Activated CD8-positive, alpha-beta T cell treated with anti-CD3 and anti-CD28 coated beads, Interleukin-2, amount 10 ng/mL, durations not matched to agents 7 days and 5 days (primary cell): ENCODE measurements at regions not wholly inside any gene's neighbourhood (a gene's known extent, or its start where the extent isn't known, plus 50 kb on each side); places are given as distances from the start of the nearest gene placed in this dataset.

Source experiments
- ATAC-seq: fragments of 150-1000 bp; cut with Tn5 transposase; one replicate; pipeline ENCODE4 v1.10.0; 2021; ENCODE audit warnings: moderate library complexity
- CTCF ChIA-PET: fragments of 350-600 bp; sonication (Branson Sonifier 250); formaldehyde crosslinking; loops from one replicate; lab custom pipeline; 2021; ENCODE audit warnings: antibody characterized with exemption; lab: Charles Lee
- POLR2A ChIA-PET: fragments of 350-600 bp; sonication (Branson Sonifier 250); formaldehyde crosslinking; loops from one replicate; lab custom pipeline; 2021; ENCODE audit warnings: antibody characterized with exemption; lab: Charles Lee
- DNase-seq: peaks from one replicate; pipeline ENCODE4 v3.0.0-alpha.2; 2020
- H3K27ac Mint-ChIP-seq: one replicate; pipeline ENCODE4 v1.8.0; 2021; ENCODE audit warnings: mild to moderate bottlenecking, mixed read lengths
- H3K27me3 Mint-ChIP-seq: one replicate; pipeline ENCODE4 v1.8.0; 2021; ENCODE audit warnings: low read depth, mixed read lengths
- H3K36me3 Mint-ChIP-seq: one replicate; pipeline ENCODE4 v1.8.0; 2021; ENCODE audit warnings: low read depth, mixed read lengths
- H3K4me1 Mint-ChIP-seq: one replicate; pipeline ENCODE4 v1.8.0; 2021; ENCODE audit warnings: low read depth, mixed read lengths
- H3K4me3 Mint-ChIP-seq: one replicate; pipeline ENCODE4 v1.8.0; 2021; ENCODE audit warnings: mild to moderate bottlenecking, mixed read lengths
- H3K9me3 Mint-ChIP-seq: one replicate; pipeline ENCODE4 v1.8.0; 2022; ENCODE audit warnings: mixed read lengths; ENCODE audit not compliant: insufficient read depth

DNA sequence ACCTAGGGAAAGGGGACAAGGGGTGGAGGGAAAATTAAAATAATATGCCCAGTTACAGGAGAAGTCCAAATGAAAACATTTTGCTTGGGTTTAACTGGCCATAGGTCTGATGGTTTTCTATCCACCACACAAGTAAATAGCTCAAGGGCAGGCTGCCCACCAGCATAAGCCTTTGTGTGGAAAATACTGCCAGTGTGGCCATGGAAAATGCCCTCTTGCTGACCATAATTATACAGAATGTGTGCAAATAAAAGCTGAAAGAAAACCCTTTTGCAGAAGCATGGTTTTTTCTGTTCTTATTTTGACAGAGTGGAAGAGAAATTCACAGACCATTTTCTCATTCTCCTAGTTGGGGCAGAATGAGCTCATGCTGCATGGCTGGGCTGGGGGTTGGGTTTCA, 111.3 kb upstream of the SIX2 start:
- no peaks in the 10 kb centered on the region for H3K27me3 Mint-ChIP-seq
- no peaks in the 10 kb centered on the region for H3K9me3 Mint-ChIP-seq
- no peaks in the 10 kb centered on the region for H3K36me3 Mint-ChIP-seq
- ChIA-PET POLR2A (no interaction called here), CTCF (no interaction called here)
- ATAC-seq (no peak), DNase-seq (no peak)
- no peak overlapping the region for H3K4me3 Mint-ChIP-seq
- H3K4me1 Mint-ChIP-seq: no peaks in the 10 kb centered on the region
- H3K27ac Mint-ChIP-seq: no peak overlapping the region

DNA sequence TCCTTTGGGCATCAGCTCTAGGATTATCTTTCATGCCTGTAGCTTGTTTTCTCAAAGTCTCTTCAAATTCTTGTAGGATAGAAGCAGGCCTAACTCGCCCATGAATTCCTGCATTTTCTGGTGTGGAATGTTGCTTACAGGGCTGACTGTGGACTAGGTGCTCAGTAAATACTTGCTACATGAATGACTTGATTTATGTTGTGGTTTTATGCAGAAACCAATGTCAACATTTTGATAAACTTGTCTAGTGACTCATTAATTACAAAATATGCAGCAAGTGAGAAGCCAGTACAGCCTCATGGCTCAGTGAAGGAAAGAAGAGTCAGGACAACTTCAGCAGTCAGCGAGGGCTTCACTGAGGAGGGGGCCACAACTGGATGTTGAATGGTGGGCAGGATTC, 110.6 kb upstream of the SIX2 start:
- ChIA-PET POLR2A (no interaction called here), CTCF (no interaction called here)
- Mint-ChIP-seq H3K36me3 (no peaks in the 10 kb centered on the region), H3K27ac (no peak overlapping the region), H3K27me3 (no peaks in the 10 kb centered on the region), H3K4me3 (no peak overlapping the region), H3K9me3 (no peaks in the 10 kb centered on the region), H3K4me1 (no peaks in the 10 kb centered on the region)
- DNase-seq (no peak), ATAC-seq (no peak)

DNA sequence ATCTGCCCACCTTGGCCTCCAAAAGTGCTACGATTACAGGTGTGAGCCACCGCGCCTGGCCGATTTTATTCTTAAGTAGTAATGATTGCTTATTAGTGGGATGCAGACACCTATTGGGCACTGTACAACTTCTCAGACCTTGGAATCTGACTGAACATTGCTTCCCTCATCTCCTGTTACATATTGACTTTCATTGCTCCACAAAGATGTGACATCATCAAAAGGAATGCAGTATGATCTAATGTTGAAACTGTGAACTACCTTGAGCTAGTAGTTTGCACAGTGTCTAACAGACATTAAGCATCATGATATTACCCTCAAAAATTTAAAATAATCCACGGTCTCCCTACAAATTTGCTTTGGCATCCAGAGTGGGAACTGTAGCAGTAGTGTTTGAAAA, 109.8 kb upstream of the SIX2 start:
- no peaks in the 10 kb centered on the region for H3K36me3 Mint-ChIP-seq
- H3K27ac Mint-ChIP-seq: no peak overlapping the region
- CTCF ChIA-PET: no interaction called here
- POLR2A ChIA-PET: no interaction called here
- no peaks in the 10 kb centered on the region for H3K4me1 Mint-ChIP-seq
- no peaks in the 10 kb centered on the region for H3K9me3 Mint-ChIP-seq
- ATAC-seq (no peak), DNase-seq (no peak)
- H3K27me3 Mint-ChIP-seq: no peaks in the 10 kb centered on the region
- no peak overlapping the region for H3K4me3 Mint-ChIP-seq

DNA sequence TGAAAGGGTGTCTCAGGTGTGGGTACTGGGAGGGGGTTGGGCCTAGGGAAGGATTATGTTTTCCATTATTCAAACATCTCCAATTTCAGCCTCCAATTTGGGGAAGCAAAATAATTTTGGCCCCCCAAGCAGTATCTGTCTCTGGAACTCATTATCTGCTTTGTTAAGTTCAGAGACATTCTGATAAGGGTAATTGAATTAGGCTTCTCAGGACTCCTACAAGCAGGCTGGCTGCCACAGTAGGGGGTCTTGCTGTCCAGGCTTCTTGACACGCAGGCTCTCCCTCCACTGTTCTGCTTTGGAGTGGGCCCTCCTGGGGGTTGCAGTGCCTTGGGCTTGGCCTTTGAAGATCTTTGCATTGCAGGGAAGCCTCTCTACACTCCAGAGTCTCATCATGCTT, 108.1 kb upstream of the SIX2 start:
- Mint-ChIP-seq H3K27ac (no peak overlapping the region), H3K27me3 (no peaks in the 10 kb centered on the region), H3K4me3 (no peak overlapping the region), H3K4me1 (no peaks in the 10 kb centered on the region), H3K36me3 (no peaks in the 10 kb centered on the region), H3K9me3 (no peaks in the 10 kb centered on the region)
- ATAC-seq: no peak
- ChIA-PET CTCF (no interaction called here), POLR2A (no interaction called here)
- no peak for DNase-seq

DNA sequence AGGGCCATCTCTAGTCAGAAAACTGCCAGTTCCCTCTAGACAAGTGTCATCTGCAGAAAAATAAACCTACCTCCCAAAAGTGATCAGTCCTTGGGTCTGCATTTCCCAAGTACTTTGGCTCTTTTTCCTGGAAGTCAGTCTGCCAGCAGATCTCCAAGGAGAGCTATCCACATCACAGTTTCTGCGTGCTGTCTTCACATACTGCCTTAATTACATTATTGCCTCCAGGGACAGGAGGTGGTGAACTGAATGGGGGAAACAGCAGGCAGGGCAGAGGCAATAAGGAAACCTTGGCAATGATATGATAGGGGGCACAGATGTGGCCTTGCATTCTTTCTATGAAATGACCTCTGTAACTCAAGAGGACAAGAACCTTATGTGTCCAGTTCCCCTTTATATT, 105.9 kb upstream of the SIX2 start:
- POLR2A ChIA-PET: no interaction called here
- no peak overlapping the region for H3K27ac Mint-ChIP-seq
- no peaks in the 10 kb centered on the region for H3K4me1 Mint-ChIP-seq
- H3K27me3 Mint-ChIP-seq: no peaks in the 10 kb centered on the region
- no peak for ATAC-seq
- no peaks in the 10 kb centered on the region for H3K36me3 Mint-ChIP-seq
- CTCF ChIA-PET: no interaction called here
- no peak overlapping the region for H3K4me3 Mint-ChIP-seq
- H3K9me3 Mint-ChIP-seq: no peaks in the 10 kb centered on the region
- DNase-seq: no peak

DNA sequence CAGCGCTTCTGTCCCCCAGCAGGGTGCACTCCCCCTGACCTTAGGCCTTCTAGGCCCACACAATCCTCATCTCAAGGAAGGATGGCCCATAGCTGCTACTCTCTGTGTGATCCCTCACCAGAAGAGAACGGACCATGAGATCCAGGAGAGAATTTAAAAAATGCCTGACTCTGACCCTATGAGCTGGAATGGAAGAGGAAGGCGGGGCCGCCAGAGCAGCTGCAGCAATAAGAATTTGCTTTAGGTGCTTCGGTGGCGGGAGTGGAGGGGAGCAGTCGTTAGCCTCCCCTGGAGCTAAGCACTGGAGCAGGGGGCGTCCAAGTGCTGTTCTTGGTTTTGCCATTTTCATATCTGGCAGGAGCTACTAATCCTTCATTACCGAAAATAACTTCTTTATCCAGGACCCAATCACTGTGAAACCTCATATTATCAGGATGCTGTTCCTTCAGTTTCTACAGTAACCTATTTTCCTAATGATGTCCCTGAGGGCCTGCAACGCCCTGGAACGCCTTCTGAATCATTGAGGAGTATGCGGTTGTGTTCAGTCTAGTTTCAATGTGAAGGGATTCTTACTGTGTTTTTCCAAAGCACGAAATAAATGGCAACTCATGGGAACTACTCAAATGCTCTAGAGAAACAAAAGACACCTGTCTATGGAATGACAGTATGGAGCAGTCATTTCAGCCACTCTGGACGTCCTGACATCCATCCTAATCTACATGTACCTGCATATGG, 105.1 kb upstream of the SIX2 start:
- ATAC-seq: no peak
- ChIA-PET CTCF (no interaction called here), POLR2A (no interaction called here)
- H3K4me3 Mint-ChIP-seq: no peak overlapping the region
- no peaks in the 10 kb centered on the region for H3K36me3 Mint-ChIP-seq
- no peaks in the 10 kb centered on the region for H3K9me3 Mint-ChIP-seq
- H3K4me1 Mint-ChIP-seq: no peaks in the 10 kb centered on the region
- no peaks in the 10 kb centered on the region for H3K27me3 Mint-ChIP-seq
- no peak for DNase-seq
- no peak overlapping the region for H3K27ac Mint-ChIP-seq

DNA sequence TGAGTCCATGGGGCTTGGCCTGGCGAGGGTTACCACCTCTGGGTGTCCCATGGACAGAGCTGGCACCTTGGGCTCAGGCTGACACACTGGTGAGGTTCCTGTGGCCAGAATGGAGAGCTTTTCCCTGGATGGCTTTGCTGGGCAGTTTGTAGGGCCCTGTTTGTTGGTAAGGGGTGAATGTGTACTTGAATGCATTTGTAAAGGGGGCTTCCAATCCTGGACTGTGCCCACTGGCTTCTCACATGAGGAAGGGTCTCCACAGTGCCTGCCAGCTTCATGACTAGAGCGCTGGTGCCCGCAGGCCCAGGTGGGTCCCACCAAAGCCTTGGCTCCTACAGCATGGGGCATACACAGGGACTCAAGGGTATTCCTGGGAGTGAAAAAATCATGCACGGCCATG, 103.5 kb upstream of the SIX2 start:
- H3K36me3 Mint-ChIP-seq: no peaks in the 10 kb centered on the region
- no peaks in the 10 kb centered on the region for H3K9me3 Mint-ChIP-seq
- DNase-seq (no peak), ATAC-seq (no peak)
- ChIA-PET CTCF (no interaction called here), POLR2A (no interaction called here)
- H3K4me1 Mint-ChIP-seq: no peaks in the 10 kb centered on the region
- no peak overlapping the region for H3K27ac Mint-ChIP-seq
- no peaks in the 10 kb centered on the region for H3K27me3 Mint-ChIP-seq
- no peak overlapping the region for H3K4me3 Mint-ChIP-seq

DNA sequence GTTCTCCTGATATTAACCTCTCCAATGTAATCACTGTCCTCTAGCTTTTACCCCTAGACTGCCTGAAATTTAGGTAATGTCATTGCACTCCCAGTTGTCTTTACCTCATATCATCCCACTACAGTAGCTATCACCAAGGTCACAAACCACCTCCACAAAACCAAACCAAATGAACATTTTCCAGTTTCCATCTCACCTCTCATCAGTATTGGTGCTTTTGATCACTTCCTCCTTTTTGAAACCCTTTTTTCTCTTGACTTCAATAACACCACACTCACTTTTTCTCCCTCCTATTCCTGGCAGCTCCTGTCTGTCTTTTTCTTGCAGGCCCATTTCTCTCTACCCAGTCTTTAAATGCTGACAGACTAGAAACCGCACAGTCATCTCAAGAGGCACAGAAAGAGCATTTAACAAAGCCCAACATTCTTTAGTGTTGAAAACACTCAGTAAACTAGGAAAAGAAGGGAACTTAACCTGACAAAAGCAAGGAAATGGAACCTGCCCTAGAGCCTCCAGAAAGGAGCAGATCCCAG, 95.9 kb upstream of the SIX2 start:
- Mint-ChIP-seq H3K27me3 (peaks cover 2% of the 10 kb centered on the region), H3K4me1 (no peaks in the 10 kb centered on the region), H3K27ac (no peak overlapping the region), H3K9me3 (no peaks in the 10 kb centered on the region), H3K4me3 (no peak overlapping the region), H3K36me3 (no peaks in the 10 kb centered on the region)
- ATAC-seq (no peak), DNase-seq (no peak)
- ChIA-PET POLR2A (no interaction called here), CTCF (interaction anchor here (0.8 kb wide), 1 partner anchor 14 kb away, joined by 4 read pairs; no protein-coding TSS in a partner anchor)

DNA sequence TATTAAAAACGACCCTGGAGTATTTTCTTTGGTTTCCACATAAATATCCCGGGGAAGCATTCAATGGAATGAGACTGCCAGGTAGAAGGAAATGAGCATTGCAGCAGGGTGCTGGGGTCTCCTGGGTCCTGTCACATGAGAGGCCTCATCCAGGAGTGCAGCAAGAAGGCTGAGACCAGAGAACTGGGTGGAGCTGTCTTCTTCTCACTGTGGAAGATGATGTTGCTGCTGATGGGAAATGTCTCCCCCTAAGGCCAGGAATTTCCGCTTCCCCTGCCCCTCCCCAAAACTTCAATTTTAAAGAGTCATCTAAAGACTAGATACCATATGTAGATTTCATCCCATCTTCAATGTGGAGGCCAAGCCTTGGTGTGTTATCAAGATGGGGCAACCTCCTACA, 95.2 kb upstream of the SIX2 start:
- CTCF ChIA-PET: no interaction called here
- POLR2A ChIA-PET: no interaction called here
- no peak overlapping the region for H3K4me3 Mint-ChIP-seq
- no peak overlapping the region for H3K27ac Mint-ChIP-seq
- peaks cover 2% of the 10 kb centered on the region for H3K27me3 Mint-ChIP-seq
- no peak for DNase-seq
- H3K9me3 Mint-ChIP-seq: no peaks in the 10 kb centered on the region
- no peaks in the 10 kb centered on the region for H3K36me3 Mint-ChIP-seq
- no peaks in the 10 kb centered on the region for H3K4me1 Mint-ChIP-seq
- ATAC-seq: no peak

DNA sequence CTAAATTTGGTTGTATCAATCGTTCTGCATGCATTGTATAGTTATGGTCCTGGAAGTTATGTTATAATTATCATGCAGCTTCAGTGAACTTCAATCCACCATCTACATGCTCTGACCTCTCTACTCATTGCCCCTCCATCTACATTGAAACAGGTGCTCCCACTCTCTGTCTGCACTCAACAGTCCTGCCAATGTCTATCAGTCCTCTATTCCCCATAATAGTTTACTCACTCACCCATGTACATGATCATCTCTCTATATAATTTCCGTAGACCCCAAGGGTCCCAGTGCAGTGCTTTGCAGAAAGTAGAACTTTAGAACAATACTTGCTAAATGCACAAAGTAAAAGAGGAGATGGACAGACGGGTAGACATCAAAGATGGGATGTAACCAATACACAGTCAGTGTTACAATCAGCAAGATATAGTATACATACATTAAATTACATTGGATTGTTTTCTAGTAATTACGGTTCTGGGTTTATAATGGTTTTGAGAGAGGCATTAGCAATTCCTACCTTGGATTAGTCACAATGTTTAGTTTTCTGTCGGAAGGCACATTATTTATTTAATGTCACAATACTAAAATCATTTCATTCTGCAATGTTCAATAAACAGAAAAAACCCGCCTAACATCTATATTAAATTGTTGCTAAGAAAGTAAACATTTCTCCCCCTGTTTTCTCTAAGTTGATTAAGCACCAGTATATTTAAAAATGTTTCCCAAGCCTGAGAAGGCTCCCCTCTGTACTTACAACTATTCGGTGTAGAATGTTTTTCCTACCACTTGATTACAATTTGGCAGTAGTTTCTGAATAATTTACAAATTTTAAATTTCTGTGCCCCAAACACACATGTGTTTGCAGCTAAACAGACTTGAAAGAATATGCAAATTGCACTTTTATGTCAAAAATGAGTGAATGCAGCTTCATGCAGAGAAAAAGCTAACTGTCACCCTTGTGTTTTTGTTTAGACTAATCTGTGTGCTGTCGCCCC, 94.4 kb upstream of the SIX2 start:
- ATAC-seq (no peak), DNase-seq (no peak)
- Mint-ChIP-seq H3K27ac (no peak overlapping the region), H3K4me1 (no peaks in the 10 kb centered on the region), H3K9me3 (no peaks in the 10 kb centered on the region), H3K27me3 (peaks cover 3% of the 10 kb centered on the region), H3K4me3 (no peak overlapping the region), H3K36me3 (no peaks in the 10 kb centered on the region)
- ChIA-PET CTCF (no interaction called here), POLR2A (no interaction called here)

DNA sequence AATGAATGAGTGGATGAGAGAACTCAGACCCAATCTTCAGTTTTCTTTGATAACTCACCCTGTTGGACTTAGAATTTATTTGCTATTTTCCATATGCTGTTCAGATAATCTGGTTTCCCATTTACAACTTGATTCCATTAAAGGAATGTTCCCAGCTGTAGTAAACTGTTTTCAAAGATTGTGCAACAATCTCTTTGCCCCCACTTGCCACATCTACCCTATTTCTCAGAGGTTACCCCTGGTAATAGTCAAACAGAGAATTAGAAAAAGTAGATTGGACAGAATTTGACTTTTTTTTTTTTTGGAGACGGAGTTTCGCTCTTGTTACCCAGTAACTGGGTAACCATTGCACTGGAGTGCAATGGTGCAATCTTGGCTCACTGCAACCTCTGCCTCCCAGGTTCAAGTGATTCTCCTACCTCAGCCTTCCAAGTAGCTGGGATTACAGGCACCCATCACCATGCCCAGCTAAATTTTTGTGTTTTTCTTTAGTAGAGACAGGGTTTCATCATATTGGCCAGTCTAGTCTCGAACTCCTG, 93.4 kb upstream of the SIX2 start:
- H3K36me3 Mint-ChIP-seq: no peaks in the 10 kb centered on the region
- no peaks in the 10 kb centered on the region for H3K4me1 Mint-ChIP-seq
- H3K27ac Mint-ChIP-seq: no peak overlapping the region
- no peak for ATAC-seq
- ChIA-PET POLR2A (no interaction called here), CTCF (no interaction called here)
- peaks cover 4% of the 10 kb centered on the region for H3K27me3 Mint-ChIP-seq
- H3K9me3 Mint-ChIP-seq: no peaks in the 10 kb centered on the region
- DNase-seq: no peak
- no peak overlapping the region for H3K4me3 Mint-ChIP-seq

DNA sequence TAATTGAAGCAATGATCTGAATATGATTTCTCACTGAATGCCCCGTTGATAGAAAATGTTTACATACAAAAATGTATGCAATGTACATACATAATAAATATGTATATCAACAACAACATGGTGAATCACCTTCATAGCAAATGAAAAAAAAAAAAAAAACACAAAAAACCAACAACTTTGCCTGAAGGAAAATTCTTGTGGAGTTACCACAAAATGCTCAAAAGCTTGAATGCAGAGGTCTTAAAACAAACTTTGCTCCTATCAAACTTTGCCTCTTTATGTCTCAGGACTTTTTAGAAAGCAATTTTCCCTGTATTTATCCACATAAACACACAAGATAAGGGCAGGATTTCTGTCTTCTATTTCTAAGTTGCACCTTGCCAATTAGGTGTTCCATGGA, 92.9 kb upstream of the SIX2 start:
- ChIA-PET POLR2A (no interaction called here), CTCF (no interaction called here)
- Mint-ChIP-seq H3K4me3 (no peak overlapping the region), H3K27ac (no peak overlapping the region), H3K9me3 (no peaks in the 10 kb centered on the region), H3K36me3 (no peaks in the 10 kb centered on the region), H3K4me1 (no peaks in the 10 kb centered on the region), H3K27me3 (peaks cover 4% of the 10 kb centered on the region)
- DNase-seq: no peak
- ATAC-seq: no peak
